Body of pancreas (tissue), 4 donors: ENCODE measurements at regions not wholly inside any gene's neighbourhood (a gene's known extent, or its start where the extent isn't known, plus 50 kb on each side); places are given as distances from the start of the nearest gene placed in this dataset.

Source experiments
- POLR2A ChIP-seq, 3 donors: fragments of 450-650 bp; IDR thresholded peaks; one replicate each; pipeline ENCODE4 v1.6.1; 2016; ENCODE audit warnings: antibody characterized with exemption in 3 of 3, mild to moderate bottlenecking in 2 of 3
- TF ChIP-seq, protein P1 (sequence below), 7 experiments: fragments of 450-650 bp in 4 of 7; fragments of 200-600 bp in 3 of 7; sonication (generic) in 3 of 7; IDR thresholded peaks; one replicate each; pipeline ENCODE4 v1.5.1; 2016 to 2019; ENCODE audit warnings: antibody characterized with exemption in 7 of 7

DNA sequence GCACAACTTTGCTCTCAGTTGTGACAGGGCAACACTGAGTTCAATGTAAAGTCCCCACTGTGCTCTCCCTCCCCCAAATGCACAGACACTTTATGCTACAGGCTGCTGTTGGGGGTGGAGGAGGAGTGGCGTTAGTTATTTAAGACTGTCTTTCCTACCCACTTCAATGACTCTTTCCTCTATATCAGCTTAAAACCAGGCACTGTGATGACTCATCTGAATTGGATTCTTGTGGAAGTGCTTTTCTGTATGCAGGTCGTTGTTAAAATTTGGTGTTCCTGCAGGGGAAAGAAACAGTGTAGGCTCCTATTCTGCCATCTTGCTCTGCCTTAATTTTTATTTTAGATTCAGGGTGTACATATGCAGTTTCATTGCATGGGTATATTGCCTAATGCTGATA, 1157.2 kb upstream of the ADGRL3 start:
- TF ChIP-seq, protein P1, sequence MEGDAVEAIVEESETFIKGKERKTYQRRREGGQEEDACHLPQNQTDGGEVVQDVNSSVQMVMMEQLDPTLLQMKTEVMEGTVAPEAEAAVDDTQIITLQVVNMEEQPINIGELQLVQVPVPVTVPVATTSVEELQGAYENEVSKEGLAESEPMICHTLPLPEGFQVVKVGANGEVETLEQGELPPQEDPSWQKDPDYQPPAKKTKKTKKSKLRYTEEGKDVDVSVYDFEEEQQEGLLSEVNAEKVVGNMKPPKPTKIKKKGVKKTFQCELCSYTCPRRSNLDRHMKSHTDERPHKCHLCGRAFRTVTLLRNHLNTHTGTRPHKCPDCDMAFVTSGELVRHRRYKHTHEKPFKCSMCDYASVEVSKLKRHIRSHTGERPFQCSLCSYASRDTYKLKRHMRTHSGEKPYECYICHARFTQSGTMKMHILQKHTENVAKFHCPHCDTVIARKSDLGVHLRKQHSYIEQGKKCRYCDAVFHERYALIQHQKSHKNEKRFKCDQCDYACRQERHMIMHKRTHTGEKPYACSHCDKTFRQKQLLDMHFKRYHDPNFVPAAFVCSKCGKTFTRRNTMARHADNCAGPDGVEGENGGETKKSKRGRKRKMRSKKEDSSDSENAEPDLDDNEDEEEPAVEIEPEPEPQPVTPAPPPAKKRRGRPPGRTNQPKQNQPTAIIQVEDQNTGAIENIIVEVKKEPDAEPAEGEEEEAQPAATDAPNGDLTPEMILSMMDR (IDR thresholded peaks at IDR 0.05), result no peak
- TF ChIP-seq POLR2A (IDR thresholded peaks at IDR 0.05), result no peak
